CD4-positive, alpha-beta T cell treated with Interleukin-17A for 1 hour (primary cell): ENCODE measurements at regions not wholly inside any gene's neighbourhood (a gene's known extent, or its start where the extent isn't known, plus 50 kb on each side); places are given as distances from the start of the nearest gene placed in this dataset.
"Not testable (repeated sequence)": the region's sequence is repeated elsewhere in the genome, so short reads cannot be mapped to it uniquely, and the experiment has no call there.

Experiments used
- DNase-seq: peaks from one replicate; pipeline ENCODE4 v3.0.0-alpha.2; 2020

DNA sequence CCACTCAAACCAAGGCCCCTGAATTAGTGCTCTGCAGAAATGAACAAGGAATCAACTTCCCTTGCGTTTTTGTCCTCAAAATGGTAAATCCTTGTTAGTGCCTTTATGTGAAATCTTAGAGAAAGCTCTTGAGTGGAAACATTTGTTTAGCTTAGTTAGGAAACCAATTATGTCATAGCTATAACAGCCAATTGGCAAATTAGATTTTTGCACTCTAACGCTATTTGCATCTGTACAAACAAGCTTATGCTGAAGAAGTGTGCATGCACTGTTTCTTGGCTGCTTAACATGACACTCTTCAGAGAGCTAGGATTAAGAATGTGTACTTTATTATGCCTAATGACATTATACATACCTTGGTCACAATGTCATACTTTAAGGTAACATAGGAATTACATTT, 622.6 kb upstream of the SLC35B3 start:
- no peak for DNase-seq

DNA sequence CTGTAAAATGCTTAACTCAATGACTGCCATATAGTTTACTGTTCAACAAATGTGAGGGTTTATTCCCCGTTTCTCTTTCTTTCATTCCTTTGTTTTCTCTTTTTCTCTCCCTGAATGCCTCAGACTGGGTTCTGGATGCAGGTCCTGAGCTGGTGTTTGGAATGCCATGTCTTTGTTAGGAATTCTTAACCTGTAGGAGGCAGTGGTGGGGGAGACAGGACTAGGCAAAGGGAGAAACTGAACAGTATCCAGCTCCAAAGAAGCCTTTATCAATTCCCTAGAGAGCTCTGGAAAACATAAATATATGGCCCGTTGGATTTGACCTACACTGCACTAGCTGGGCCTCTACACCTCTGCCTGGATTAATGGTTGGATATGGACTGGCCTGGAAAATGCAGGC, 621.2 kb upstream of the SLC35B3 start:
- no peak for DNase-seq

DNA sequence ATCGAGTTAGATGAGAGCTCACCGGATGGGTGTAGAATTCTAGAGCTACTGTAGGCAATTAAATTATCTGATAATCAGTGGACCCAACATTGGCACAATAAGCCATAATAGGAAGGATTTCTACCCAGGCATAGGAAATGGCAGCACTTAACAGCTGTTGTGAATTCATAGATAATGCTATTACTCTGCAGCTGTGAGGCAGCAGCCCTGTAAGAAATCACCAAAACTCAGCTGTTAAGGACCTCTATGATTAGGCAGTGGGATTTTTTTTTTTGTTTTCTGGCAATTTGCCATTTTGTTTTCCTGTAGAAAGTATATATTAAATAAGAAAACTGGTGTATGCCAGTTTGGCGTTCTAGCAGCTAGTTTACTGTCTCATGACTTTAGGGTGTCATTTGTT, 609.1 kb upstream of the SLC35B3 start:
- DNase-seq: no peak

DNA sequence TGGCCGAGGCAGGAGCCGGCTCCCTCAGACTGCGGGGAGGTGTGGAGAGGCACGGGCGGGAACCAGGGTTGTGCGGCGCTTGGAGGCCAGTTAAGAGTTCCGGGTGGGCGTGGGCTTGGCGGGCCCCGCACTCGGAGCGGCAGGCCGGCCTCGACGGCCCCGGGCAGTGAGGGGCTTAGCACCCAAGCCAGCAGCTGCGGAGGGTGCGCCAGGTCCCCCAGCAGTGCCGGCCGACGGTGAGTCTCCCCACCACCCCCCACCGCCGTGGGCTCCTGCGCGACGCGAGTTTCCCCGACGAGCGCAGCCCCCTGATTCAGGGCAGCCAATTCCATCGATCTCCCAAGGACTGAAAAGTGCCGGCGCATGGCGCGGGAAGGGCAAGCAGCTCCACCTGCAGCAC, 605.4 kb upstream of the SLC35B3 start:
- DNase-seq: no peak

DNA sequence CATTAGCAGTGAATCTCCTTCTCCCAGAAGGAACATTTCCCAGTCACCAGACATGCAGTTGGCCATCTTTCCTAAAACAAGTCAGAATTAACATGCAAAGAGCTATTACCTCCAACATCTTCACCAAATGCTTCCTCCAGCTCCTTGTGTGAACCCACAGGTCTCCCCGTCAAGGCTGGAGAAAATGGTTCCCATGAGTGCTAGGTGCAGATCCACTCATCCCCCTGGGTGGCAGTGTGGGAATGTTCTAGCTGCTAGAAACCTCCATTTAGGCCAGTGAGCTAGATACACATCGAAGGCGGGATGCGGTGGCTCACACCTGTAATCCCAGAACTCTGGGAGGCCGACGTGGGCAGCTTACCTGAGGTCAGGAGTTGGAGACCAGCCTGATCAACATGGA, 603.9 kb upstream of the SLC35B3 start:
- DNase-seq: no peak

DNA sequence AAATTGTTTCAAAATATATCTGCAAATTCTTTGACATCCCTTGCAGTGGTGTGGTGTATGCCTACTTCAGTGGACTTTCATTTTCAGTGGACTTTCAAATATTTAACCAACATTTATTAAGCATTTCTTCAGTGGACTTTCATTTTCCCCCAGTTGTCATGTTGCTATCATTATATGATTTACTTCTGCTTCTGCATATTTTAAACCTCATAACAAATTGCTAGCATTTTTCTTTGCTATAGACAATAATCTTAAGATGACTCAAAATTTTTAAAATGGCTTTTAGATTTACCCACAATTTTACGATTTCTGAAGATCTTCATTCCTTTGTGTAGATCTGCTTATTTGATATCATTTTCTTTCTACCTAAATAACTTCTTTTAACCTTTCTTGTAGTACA, 592.7 kb upstream of the SLC35B3 start:
- DNase-seq: no peak

DNA sequence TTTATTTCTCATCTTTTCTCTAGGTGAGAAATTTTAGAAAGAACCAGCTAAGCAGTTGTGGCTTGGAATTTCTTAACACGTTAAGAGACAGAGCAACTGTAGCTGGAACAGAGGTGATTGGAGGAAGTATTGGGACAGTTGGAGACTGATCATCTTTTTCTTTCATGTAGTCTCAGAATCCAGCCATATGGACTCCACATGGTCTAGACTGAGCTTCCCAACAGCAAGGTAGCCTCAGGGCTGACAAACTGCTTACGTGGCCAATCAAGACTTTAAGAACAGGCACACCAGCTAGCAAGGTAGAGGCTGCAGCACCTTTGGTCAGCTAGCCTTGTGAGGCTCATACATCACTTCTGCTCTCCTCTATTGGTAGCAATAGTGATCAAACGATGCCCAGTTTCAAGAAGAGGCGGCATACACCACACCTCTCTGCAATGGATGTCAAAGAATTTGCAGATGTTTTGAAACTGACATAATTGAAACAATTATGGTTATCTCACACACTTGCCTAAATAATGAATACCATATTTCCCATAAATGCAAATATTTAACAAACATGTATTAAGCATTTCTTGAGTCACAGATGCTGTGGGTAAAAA, 590.5 kb upstream of the SLC35B3 start:
- DNase-seq: no peak

DNA sequence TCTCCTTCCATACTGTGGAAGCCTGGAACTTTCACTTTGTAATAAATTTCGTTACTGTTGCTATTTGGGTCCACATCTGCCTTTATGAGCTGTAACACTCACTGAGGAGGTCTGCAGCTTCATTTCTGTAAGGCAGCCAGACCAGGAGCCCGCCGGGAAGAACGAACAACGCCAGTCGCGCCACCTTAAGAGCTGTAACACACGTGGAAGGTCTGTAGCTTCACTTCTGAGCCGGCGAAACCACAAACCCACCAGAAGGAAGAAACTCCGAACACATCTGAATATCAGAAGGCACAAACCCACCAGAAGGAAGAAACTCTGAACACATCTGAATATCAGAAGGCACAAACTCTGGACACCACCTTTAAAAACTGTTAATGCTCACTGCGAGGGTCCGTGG, 589.9 kb upstream of the SLC35B3 start:
- DNase-seq: no peak

DNA sequence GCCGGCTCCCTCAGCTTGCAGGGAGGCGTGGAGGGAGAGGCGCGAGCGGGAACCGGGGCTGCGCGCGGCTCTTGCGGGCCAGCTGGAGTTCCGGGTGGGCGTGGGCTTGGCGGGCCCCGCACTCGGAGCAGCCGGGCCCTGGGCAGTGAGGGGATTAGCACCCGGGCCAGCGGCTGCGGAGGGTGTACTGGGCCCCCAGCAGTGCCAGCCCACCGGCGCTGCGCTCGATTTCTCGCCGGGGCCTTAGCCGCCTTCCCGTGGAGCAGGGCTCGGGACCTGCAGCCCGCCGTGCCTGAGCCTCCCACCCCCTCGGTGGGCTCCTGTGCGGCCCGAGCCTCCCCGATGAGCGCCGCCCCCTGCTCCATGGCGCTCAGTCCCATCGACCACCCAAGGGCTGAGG, 588.9 kb upstream of the SLC35B3 start:
- DNase-seq: not testable (repeated sequence)

DNA sequence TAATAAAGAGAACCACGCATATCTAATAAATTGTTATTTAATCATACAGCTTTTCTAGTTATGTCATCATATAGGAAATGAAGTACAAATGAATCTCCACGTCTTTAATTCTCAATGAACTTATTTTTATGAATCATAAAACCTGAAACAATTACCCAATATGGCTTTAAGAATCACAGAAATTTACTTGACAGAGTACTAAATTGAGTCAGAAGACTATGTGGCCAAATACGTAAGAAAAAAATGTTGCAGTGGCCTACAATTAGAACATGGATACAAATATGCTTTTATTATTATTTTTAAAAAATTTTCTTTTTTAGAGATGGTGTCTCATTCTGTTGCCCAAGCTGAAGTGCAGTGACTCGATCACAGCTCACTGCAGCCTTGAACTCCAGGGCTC, 584.7 kb upstream of the SLC35B3 start:
- DNase-seq: no peak

DNA sequence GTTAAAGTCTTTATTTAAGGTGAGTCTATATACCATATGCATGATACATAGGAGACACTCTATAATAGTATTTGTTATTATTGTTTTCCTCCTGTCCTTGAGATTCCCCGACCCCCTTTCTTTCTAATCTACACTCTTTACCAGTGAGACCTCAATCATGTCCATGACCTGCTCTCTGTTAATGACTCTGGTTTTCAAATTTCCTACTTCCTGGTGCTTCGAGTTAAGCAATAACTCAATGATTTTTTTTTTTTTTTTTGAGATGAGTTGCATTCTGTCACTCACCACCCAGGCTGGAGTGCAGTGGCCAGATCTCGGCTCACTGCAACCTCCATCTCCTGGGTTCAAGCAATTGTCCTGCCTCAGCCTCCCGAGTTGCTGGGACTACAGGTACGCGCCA, 574.6 kb upstream of the SLC35B3 start:
- no peak for DNase-seq

DNA sequence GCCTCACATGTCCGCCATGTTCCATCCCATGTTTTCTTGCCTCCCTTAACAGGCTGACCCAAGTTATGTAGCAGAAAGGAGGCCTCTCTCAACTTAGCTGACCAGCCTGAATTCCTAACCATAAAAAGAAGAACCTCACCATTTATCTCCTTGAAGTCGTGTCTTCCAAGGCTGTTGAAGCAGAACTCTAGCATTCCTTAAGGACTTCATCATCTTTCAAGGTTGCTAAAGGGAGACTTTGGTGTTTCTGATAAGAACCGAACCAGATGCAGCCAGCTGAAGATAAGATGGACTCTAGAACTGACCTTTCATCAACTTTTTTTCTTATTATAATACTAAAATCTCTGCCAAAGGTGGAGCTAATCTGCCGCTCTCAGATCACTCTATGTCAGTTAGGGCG, 571.7 kb upstream of the SLC35B3 start:
- no peak for DNase-seq

DNA sequence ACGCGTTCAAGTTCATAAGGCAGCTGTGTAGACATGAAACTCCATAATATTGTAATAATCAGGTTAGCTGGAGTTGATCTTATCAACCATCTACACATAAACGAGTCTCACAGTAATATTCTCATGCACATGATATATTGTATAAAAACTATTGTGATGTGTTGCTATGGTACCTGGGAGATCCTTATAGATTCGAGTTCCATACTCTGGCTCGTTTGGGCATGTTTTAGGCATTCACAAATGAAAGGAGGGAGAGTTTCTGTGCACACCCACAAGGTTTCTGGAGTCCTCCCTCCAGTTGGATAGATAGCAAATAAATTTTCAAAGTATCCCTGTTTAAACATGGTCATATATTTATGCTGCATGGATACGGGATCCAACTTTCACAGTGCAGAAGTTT, 567.5 kb upstream of the SLC35B3 start:
- no peak for DNase-seq

DNA sequence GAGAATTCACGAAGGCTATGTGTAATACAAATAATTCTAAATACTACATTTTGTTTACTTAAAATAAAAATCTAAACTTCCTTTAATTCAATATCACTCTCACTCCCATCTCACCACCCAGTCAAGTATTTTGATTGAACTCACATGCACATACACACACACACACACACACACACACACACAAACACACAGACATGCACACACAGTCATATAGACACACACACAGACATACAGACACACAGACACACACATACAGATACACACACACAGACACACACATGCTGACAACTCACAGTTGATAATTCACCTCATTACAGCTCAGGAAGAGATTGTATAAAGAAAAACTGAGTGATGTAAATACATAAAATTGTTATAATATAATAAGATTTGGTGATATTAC, 559.8 kb upstream of the SLC35B3 start:
- DNase-seq: no peak

DNA sequence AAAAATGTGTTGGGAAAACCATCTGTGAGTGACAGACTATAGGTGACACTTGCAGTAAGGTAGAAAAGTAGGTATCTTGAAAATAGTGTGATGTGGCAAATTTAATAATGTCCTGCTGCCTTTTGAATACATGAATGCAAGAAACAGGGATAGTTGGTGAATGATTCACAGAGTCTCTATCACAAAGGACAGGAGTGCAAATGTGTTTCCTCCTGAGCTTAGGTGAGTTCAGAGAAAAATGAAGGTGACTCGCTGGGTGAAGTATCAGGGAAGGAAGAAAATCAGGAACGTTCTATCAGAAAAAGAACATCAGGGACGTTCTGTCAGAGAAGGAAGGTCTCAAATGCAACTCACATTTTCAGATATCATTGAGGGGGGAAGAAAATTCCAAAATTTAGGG, 557.8 kb upstream of the SLC35B3 start:
- DNase-seq: no peak

DNA sequence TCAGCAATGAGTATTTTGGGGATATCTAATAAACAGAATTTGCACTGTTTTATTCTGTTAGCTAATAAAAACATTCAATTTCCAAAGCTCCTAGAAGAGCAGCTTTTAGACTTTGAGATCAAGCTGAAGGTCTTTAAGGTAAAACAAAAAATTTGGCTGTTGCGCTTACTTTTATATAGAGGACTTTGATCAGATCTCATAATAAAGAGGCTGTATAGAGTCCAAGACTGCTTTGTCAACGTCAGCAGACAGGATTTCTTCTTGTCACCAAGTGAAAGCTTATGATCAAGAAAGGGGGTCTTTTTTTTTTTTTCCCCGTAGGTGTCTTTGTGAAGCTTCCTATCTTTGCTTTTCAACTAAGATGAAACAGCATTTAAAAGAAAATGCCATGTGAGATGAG, 556.5 kb upstream of the SLC35B3 start:
- no peak for DNase-seq

DNA sequence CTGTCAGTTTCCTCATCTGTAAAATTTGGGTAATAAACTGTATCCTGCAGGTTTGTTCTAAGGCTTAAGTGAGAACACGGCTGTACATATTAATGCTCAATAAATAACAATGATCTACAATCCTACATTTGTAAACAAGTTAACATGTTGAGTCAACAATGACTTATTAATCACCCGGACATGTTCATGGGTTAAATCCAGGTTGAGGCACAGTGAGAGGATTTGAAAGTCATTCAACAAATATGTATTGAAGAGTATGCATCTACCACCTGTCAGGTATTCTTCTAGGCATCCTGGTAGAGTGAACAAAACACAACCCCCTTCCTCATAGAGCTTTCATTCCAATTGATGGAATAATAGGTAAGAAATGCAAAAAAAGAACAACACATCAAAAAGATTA, 554.7 kb upstream of the SLC35B3 start:
- DNase-seq: no peak

DNA sequence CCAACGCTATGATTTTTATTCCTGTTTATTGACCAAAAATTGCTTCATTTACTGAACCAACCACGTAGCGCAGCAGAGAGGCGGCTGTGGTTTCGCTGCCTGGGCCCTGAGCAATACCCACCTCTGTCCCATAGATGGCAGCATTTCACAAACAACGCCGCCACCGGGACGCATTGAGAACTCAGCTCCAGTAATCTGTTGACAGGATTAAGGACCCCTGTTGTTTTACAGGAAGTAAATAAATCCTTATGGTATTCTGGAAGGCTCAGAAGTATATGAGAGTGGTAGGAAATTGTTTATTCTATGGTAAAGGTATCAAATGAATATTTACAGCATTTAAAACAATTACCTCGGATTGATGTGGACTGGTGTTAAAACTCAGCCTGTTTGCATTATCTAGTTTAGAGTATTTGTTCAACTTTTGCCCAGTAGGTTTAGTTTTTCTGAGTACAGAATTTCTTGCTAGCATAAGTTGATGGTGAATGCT, 547.9 kb upstream of the SLC35B3 start:
- peak; percentile 36 for DNase-seq

DNA sequence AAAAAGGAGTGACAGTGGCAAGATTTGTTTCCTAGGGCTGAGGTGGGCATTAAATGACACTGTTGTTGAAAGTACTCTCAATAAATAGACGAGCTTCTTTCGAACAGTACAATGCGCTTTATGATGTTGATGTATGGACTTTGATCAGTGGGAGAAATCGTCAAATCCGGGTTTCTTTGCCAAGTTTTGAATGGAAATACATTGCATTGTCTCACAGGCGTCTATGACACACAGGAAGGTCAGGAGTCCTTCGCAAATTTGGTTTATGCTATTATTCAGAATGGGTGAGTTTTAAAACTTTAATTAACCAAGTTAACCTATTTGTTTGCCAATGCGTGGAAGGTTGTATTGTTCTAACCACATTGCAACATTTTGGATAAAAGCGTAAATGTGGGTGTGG, 547.3 kb upstream of the SLC35B3 start:
- DNase-seq: no peak

DNA sequence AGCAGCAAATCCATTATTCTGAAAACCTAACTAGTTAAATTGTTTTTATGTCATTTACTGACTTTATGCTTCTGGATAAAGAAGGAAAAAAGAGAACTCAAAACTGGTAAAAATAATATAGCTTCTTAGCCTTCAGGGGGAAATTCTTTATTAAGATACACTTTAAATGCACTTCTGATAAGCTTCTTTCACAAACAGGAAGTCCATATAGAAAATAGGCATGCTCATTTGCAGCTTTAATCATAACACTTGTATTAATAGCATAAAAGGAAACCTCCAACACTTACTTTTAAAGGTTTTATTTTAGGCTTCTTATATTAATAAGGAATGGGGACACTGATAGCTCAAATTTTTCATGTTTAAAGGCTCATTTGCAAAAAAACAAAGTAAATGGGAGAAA, 538.0 kb upstream of the SLC35B3 start:
- DNase-seq: no peak

DNA sequence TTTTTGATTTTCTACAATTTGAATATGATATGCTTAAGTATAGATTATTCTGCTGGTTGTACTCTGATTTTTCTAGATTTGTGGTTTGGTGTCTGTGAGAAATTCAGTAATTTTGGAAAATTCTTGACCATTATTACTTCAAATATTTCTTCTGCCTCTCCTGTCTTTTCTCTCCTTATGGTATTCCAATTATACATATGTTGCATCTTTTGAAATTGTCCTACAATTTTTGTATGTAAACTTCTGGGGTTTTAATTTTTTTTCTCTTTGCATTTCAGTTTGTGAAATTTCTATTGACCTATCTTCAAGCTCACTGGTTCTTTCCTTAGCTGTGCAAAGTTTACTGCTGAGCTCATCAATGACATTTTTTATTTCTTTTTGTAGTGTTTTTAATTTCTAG, 534.4 kb upstream of the SLC35B3 start:
- no peak for DNase-seq

DNA sequence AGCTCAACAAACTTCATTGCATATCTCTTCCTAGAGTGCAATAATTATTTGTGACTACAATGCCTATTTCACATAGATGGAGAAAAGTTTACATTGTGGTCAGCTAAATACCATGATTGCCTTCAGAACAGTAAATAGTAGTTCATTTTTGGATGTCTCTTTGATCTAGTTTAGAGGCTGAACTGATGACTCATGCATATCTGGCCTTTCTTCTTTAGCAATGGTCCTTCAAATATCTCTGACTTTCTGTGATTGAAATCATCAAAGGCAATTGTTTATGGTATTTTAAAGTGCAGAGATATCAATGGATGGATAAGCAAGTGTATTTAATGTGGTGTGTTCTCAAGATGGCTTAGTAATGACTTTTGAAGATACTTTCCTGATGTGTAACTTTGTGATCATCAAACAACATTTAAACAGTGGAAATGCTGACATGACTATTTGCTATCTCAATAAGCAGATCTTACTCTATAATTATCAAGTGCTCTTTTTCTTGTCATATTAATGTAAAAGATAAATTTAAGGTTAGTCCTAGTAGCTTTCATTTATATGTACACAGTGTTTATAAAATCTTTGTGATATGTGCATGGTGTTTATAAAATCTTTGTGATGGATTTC, 523.7 kb upstream of the SLC35B3 start:
- DNase-seq: no peak

DNA sequence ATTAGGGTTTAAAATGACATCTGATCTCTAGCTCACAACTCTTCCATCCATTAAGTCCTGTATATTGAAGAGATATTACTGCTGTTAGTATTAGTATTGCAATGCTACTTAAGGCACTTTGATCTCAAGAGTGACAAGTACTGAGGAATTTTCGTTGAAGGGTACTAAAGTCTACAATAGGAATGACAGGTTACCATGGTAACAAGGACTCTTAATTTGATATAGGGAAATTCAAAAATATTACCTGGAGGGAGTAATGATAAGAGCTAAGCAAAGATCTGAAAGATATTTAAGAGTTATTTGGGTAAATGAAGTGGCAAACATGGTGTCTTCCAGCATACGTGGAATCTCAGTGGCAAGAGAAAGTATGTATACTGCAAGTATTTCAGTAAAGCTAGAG, 518.0 kb upstream of the SLC35B3 start:
- no peak for DNase-seq

DNA sequence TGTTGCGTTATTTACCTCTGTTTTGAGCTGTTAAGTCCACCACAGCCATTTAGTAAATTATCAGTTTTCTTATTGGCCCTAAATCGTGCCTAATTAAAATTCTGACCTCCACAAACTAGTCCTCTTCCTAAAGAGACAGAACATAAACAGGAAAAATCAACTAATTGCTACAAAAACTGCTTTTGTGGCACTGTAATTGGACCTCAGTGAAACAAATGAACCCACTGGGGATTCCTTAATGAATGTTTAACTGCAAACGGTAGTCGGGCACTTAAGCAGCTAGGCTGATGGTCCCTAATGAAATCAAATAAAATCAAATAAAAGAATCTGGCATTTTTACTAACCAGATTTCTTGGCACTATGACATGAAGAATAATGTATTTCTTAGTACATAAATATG, 513.4 kb upstream of the SLC35B3 start:
- no peak for DNase-seq

DNA sequence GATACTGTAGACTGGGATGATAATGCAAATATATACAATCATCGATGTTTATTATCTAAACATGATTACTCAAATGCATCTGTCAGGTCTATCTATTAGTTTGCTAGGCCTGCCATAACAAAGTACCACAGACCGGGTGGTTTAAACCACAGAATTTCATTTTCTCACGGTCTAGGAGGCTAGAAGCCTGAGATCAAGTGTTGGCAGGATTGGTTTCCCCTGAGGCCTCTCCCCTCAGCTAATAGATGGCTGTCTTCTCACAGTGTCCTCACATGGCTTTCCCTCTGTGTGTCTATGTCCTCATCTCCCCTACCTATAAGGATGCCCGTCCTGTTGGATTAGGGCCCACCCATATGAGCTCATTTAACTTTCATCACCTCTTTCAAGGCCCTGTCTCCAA, 512.6 kb upstream of the SLC35B3 start:
- no peak for DNase-seq
